Tibial nerve (tissue), 4 donors: ENCODE measurements at regions not wholly inside any gene's neighbourhood (a gene's known extent, or its start where the extent isn't known, plus 50 kb on each side); places are given as distances from the start of the nearest gene placed in this dataset.

Experiments
- DNase-seq, 2 donors: peaks; one replicate each; pipeline ENCODE4 v3.0.0-alpha.2; 2019; ENCODE audit warnings: low spot score in 2 of 2
- H3K27ac ChIP-seq, 4 donors: fragments of 200-600 bp; sonication (generic) in 3 of 4; one replicate each; pipeline ENCODE4 v1.5.1; 2017 to 2019; ENCODE audit warnings: mild to moderate bottlenecking in 1 of 4
- H3K27me3 ChIP-seq, 2 donors: fragments of 200-600 bp; sonication (generic) in 1 of 2; one replicate each; pipeline versions ENCODE4 v1.5.1 to v1.6.0; 2017 to 2019
- H3K36me3 ChIP-seq, 3 donors: fragments of 200-600 bp; sonication (generic); one replicate each; pipeline ENCODE4 v1.5.1; 2018 to 2019
- H3K4me1 ChIP-seq, 4 donors: fragments of 200-600 bp; sonication (generic) in 3 of 4; one replicate each; pipeline ENCODE4 v1.5.1; 2017 to 2019
- H3K4me3 ChIP-seq, 4 donors: fragments of 200-600 bp; sonication (generic) in 3 of 4; one replicate each; pipeline ENCODE4 v1.5.1; 2017 to 2019; ENCODE audit warnings: mild to moderate bottlenecking in 1 of 4, moderate library complexity in 1 of 4
- H3K9me3 ChIP-seq, 4 donors: fragments of 200-600 bp; sonication (generic) in 3 of 4; one replicate each; pipeline ENCODE4 v1.5.1; 2017 to 2019
- CTCF ChIP-seq, 5 experiments: fragments of 200-600 bp in 3 of 5; fragments of 450-650 bp in 2 of 5; sonication (generic) in 3 of 5; IDR thresholded peaks; one replicate each; pipeline ENCODE4 v1.5.1; 2016 to 2019; ENCODE audit warnings: antibody characterized with exemption in 5 of 5, mild to moderate bottlenecking in 3 of 5, moderate library complexity in 2 of 5
- EP300 ChIP-seq, 2 donors: sonication (generic); formaldehyde crosslinking; IDR thresholded peaks; one replicate each; pipeline ENCODE4 v1.6.1; 2017; ENCODE audit warnings: antibody characterized with exemption in 2 of 2, mild to moderate bottlenecking in 1 of 2
- POLR2A ChIP-seq, 2 donors: fragments of 450-650 bp; IDR thresholded peaks; one replicate each; pipeline ENCODE4 v1.6.1; 2017; ENCODE audit warnings: antibody characterized with exemption in 2 of 2, mild to moderate bottlenecking in 2 of 2, moderate library complexity in 2 of 2
- WGBS, 2 donors: methylation state at CpG; one replicate each; pipeline ENCODE4 v1.1.5; 2018; 5-methylcytosine and 5-hydroxymethylcytosine counted together

GRCh38 chr6:133184798-133185372, 56.3 kb upstream of the EYA4 start:
- TF ChIP-seq CTCF (IDR thresholded peaks at IDR 0.05) = peak in 4 of 5 experiments; percentile 35 to 59 (median 40)
- TF ChIP-seq POLR2A (IDR thresholded peaks at IDR 0.05) = no peak
- no peak for DNase-seq
- Histone ChIP-seq H3K27me3 (no peaks in the 10 kb centered on the region), H3K4me3 (no peak overlapping the region), H3K9me3 (no peaks in the 10 kb centered on the region), H3K36me3 (no peaks in the 10 kb centered on the region), H3K4me1 (no peaks in the 10 kb centered on the region), H3K27ac (no peak overlapping the region)
- 25 to 27% methylated on average over 2 of the region's 2 CpGs for WGBS, 2 donors

GRCh38 chr6:133185731-133186130, 55.4 kb upstream of the EYA4 start:
- DNase-seq = no peak
- Histone ChIP-seq H3K36me3 (no peaks in the 10 kb centered on the region), H3K9me3 (no peaks in the 10 kb centered on the region), H3K4me3 (no peak overlapping the region), H3K27ac (no peak overlapping the region), H3K27me3 (no peaks in the 10 kb centered on the region), H3K4me1 (no peaks in the 10 kb centered on the region)
- TF ChIP-seq CTCF (IDR thresholded peaks at IDR 0.05) (no peak), POLR2A (IDR thresholded peaks at IDR 0.05) (no peak), EP300 (IDR thresholded peaks at IDR 0.05) (no peak)
- WGBS, 2 donors = 64 to 73% methylated on average over 4 of the region's 4 CpGs

- no peaks in the 10 kb centered on the region for H3K36me3 ChIP-seq
- WGBS, 2 donors = 76 to 77% methylated on average over 2 of the region's 2 CpGs
- no peak overlapping the region for H3K4me3 ChIP-seq
- TF ChIP-seq EP300 (IDR thresholded peaks at IDR 0.05) (no peak), POLR2A (IDR thresholded peaks at IDR 0.05) (no peak)
- no peaks in the 10 kb centered on the region for H3K27me3 ChIP-seq
- no peak for DNase-seq
- H3K27ac ChIP-seq = no peak overlapping the region
- H3K9me3 ChIP-seq = no peaks in the 10 kb centered on the region
- peaks cover 0 to 7% (median 3%) of the 10 kb centered on the region in 4 donors for H3K4me1 ChIP-seq
Measured at GRCh38 chr6:133187114-133187513, 54.0 kb upstream of the EYA4 start.

- H3K9me3 ChIP-seq = no peaks in the 10 kb centered on the region
- DNase-seq = no peak
- no peak overlapping the region for H3K27ac ChIP-seq
- no peak overlapping the region for H3K4me3 ChIP-seq
- no peak for TF ChIP-seq EP300 (IDR thresholded peaks at IDR 0.05)
- TF ChIP-seq POLR2A (IDR thresholded peaks at IDR 0.05) = no peak
- TF ChIP-seq CTCF (IDR thresholded peaks at IDR 0.05) = no peak
- no peaks in the 10 kb centered on the region for H3K36me3 ChIP-seq
- H3K4me1 ChIP-seq = peaks cover 0 to 7% (median 3%) of the 10 kb centered on the region in 4 donors
- 88 to 89% methylated on average over 2 of the region's 2 CpGs for WGBS, 2 donors
- no peaks in the 10 kb centered on the region for H3K27me3 ChIP-seq
Measured at GRCh38 chr6:133187657-133188453, 53.3 kb upstream of the EYA4 start.

GRCh38 chr6:133190912-133191311, 50.2 kb upstream of the EYA4 start:
- Histone ChIP-seq H3K27ac (peak overlapping the region in 2 of 4 donors; percentile 27 to 54), H3K4me3 (no peak overlapping the region), H3K27me3 (no peaks in the 10 kb centered on the region), H3K9me3 (peaks cover 0 to 5% (median 0%) of the 10 kb centered on the region in 4 donors), H3K4me1 (peaks cover 0 to 7% (median 3%) of the 10 kb centered on the region in 4 donors), H3K36me3 (no peaks in the 10 kb centered on the region)
- 37 to 41% methylated on average over 3 of the region's 3 CpGs for WGBS, 2 donors
- DNase-seq = no peak
- no peak for TF ChIP-seq POLR2A (IDR thresholded peaks at IDR 0.05)
- no peak for TF ChIP-seq CTCF (IDR thresholded peaks at IDR 0.05)
- TF ChIP-seq EP300 (IDR thresholded peaks at IDR 0.05) = no peak
